ENCODE measurements at regions not wholly inside any gene's neighbourhood (a gene's known extent, or its start where the extent isn't known, plus 50 kb on each side); places are given as distances from the start of the nearest gene placed in this dataset.
A peak's percentile ranks its signal among the peaks of the same experiment; 100 is the strongest.

- DNase-seq (no peak), ATAC-seq (no peak)
- POLR2A ChIA-PET = no interaction called here
- H3K4me3 Mint-ChIP-seq = no peak overlapping the region
- no peaks in the 10 kb centered on the region for H3K36me3 Mint-ChIP-seq
- H3K9me3 Mint-ChIP-seq = no peaks in the 10 kb centered on the region
- no peak overlapping the region for H3K27ac Mint-ChIP-seq
- peaks cover 0 to 4% (median 0%) of the 10 kb centered on the region in 5 donors for H3K27me3 Mint-ChIP-seq
- H3K4me1 Mint-ChIP-seq = no peaks in the 10 kb centered on the region
These were observed 229.6 kb upstream of the TBC1D5 start for GRCh38 chr3:17972030-17972429.

DNA sequence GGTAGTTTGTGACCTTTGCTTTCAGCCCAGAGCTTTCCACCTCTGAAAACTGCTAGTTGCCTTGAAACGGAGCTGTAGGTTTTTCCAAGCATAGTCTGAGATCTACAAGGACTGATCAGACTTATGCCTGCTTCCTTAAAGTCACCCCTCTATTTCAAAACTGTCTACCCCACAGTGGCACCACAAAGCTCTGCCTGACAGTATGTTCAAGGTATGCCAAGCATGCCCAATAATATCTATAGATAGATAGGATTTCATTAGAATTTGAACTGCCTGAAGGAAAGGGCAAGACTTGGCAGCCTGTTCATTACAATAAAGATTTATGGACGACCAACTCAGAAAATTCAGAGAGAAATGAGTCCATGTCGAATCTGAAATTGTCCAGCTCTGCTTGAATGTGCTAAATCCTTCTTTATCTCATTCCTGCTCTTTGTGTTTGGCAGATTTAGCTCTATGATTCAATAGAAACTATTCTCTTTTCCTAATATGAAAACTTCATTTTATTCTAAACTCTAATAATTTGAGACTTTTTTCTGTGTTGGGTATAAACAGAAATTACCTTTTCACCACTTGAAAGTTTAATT is 227.6 kb upstream of the TBC1D5 start:
- ATAC-seq = no peak
- POLR2A ChIA-PET = no interaction called here
- Mint-ChIP-seq H3K27ac (no peak overlapping the region), H3K9me3 (no peaks in the 10 kb centered on the region), H3K4me1 (no peaks in the 10 kb centered on the region), H3K27me3 (peaks cover 0 to 4% (median 0%) of the 10 kb centered on the region in 5 donors), H3K36me3 (no peaks in the 10 kb centered on the region), H3K4me3 (no peak overlapping the region)
- no peak for DNase-seq

DNA sequence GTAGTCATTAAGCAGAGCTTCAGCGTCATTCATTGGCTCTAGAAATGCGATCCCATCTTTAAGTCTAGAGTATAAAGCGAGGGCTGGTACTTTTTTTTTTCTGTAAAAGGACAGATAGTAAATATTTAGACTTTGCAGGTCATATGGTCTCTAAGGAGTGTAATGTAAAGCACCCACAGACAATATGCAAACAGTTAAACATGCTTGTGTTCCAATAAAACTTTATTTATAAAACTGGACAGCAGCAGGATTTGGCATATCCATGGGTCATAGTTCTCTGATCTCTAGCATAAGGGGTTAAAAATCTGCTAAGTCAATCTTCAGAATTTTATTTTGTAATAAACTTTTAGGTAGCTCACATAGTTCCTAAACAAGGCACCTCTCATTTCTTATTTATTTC is 226.8 kb upstream of the TBC1D5 start:
- H3K4me1 Mint-ChIP-seq = peaks cover 0 to 1% (median under 1%) of the 10 kb centered on the region in 4 donors

DNA sequence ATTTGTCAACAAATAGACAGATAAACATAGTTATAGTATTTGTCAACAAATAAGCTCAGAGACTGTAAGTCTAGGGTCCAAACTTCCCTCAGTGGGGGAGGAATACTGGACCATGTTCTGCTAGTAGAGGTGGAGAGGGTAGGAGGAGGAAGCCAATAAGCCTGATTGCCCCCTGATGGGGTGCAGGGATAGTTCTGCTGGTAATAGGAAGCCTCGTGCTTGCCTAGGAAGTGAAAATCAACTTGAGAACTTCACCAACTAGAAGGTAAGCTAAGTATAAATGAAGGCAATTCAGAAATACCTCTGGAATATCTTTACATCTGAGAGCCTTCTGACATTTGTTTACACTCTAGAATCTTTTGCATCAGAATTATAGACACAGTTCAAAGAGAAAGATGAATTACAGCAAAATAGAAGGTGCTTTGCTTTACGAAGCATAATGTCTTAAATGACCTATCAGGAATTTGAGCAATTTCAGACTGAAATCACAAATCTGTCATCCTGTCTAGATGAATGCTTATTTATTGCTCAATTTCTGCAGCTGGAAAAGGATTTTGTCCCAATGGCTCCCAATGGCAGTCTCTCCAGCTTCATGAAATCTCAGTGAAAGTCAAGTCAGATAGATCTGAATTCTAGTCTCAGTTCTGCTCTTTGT is 225.6 kb upstream of the TBC1D5 start:
- Mint-ChIP-seq H3K27ac (no peak overlapping the region), H3K27me3 (peaks cover 0 to 4% (median 0%) of the 10 kb centered on the region in 5 donors), H3K4me1 (peaks cover 0 to 6% (median 4%) of the 10 kb centered on the region in 4 donors), H3K9me3 (no peaks in the 10 kb centered on the region), H3K36me3 (no peaks in the 10 kb centered on the region), H3K4me3 (no peak overlapping the region)
- no peak for DNase-seq
- POLR2A ChIA-PET = no interaction called here
- no peak for ATAC-seq

More for the DNA sequence above, 226.8 kb upstream of the TBC1D5 start:
- no peak for DNase-seq
- Mint-ChIP-seq H3K27ac (peak overlapping the region in 1 of 10 donors; percentile 86), H3K9me3 (no peaks in the 10 kb centered on the region), H3K27me3 (peaks cover 0 to 4% (median 0%) of the 10 kb centered on the region in 5 donors), H3K36me3 (no peaks in the 10 kb centered on the region), H3K4me3 (no peak overlapping the region)
- no peak for ATAC-seq
- POLR2A ChIA-PET = no interaction called here

DNA sequence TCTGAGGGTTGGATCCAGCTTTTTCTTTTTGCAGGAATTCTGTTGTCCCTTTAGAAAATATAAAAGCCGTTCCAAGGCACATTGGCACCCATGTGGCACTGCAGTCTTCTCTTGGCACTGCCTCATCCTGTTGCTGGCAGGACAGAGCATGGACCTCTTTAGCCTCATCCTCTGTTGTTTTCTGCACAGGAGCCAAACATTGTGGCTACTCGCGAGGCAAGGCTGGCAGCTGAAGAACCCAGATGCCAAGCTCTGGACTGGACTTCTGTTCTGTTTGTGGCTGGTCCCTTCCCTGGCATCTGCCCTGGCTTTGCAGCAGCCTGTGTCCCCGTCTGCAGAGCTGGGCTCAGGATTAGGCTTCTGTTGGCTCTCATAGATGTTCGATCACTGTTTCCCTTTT is 224.7 kb upstream of the TBC1D5 start:
- no peak overlapping the region for H3K4me3 Mint-ChIP-seq
- peaks cover 0 to 6% (median 4%) of the 10 kb centered on the region in 4 donors for H3K4me1 Mint-ChIP-seq
- no peaks in the 10 kb centered on the region for H3K36me3 Mint-ChIP-seq
- H3K27ac Mint-ChIP-seq = no peak overlapping the region
- no peaks in the 10 kb centered on the region for H3K9me3 Mint-ChIP-seq
- peaks cover 0 to 6% (median 3%) of the 10 kb centered on the region in 5 donors for H3K27me3 Mint-ChIP-seq
- DNase-seq = no peak
- POLR2A ChIA-PET = no interaction called here
- no peak for ATAC-seq

DNA sequence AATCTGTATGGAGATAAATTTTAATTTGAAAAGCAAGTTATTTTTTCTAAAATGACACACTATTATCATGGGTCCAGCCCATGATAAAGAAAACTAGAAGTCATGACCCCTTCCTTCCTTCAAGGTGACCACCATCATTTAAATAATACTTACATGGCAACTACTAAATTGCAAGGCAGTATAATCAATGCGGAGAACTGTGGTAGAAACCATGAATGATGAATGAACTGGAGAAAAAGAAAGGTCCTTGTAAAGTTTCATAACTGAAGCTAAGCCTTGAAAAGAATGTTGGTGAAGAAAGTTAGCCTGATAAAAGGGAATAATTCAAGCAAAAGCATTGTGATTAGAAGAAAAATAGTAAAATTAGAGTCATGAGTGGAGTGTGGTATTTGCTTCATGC is 222.9 kb upstream of the TBC1D5 start:
- Mint-ChIP-seq H3K9me3 (no peaks in the 10 kb centered on the region), H3K4me3 (no peak overlapping the region), H3K4me1 (peaks cover 0 to 6% (median 4%) of the 10 kb centered on the region in 4 donors), H3K27ac (no peak overlapping the region), H3K36me3 (no peaks in the 10 kb centered on the region), H3K27me3 (peaks cover 0 to 6% (median 3%) of the 10 kb centered on the region in 5 donors)
- DNase-seq = no peak
- POLR2A ChIA-PET = no interaction called here
- no peak for ATAC-seq

GRCh38 chr3:17964108-17964507 is 221.7 kb upstream of the TBC1D5 start:
- POLR2A ChIA-PET = no interaction called here
- no peaks in the 10 kb centered on the region for H3K36me3 Mint-ChIP-seq
- H3K27me3 Mint-ChIP-seq = peaks cover 0 to 6% (median 3%) of the 10 kb centered on the region in 5 donors
- no peak overlapping the region for H3K27ac Mint-ChIP-seq
- peaks cover 0 to 6% (median 4%) of the 10 kb centered on the region in 4 donors for H3K4me1 Mint-ChIP-seq
- peak in 1 of 2 donors; percentile 38 for ATAC-seq
- H3K4me3 Mint-ChIP-seq = no peak overlapping the region
- no peaks in the 10 kb centered on the region for H3K9me3 Mint-ChIP-seq
- peak in 1 of 10 donors; percentile 10 for DNase-seq

DNA sequence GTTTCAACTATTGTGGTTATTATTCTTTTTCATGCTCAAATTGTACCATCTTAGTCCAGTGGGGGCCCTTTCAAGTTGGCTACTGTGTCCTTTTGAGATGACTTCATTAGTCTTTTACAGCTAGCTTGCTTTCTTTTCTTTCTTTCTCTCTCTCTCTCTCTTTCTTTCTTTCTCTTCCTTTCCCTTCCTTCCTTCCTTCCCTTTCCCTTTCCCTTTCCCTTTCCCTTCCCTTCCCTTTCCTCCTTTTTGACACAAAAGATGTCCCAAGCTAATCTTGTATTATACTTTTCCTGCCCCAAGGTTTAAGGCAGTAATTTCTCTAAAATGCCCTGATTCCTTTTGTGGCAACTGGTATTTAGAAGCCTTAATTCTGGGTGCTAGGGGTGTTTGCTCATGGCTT is 213.0 kb upstream of the TBC1D5 start:
- Mint-ChIP-seq H3K4me3 (no peak overlapping the region), H3K9me3 (peaks cover 0 to 26% (median 10%) of the 10 kb centered on the region in 9 donors), H3K36me3 (peaks cover 0 to 7% (median 6%) of the 10 kb centered on the region in 3 donors), H3K27ac (no peak overlapping the region), H3K4me1 (no peaks in the 10 kb centered on the region), H3K27me3 (no peaks in the 10 kb centered on the region)
- DNase-seq = no peak
- POLR2A ChIA-PET = no interaction called here
- no peak for ATAC-seq

DNA sequence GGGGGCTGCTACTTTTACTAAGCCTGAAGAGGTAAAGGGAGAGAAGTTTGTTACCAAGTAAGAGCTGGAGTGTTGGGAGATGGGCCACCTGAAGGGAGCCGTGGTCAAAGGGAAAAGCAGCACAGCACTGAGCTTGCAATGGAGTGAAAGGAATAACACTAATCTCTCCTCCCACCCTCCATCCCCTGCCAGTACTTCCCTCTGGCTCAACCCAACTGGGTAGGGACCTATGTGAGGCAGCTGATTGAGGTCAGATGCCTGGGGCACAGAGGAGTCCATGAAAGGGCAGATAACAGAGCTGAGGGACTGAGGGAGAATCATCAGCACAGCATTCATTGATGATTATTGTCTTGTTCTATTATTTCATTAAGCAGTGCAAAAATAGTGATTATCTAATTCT is 212.4 kb upstream of the TBC1D5 start:
- peaks cover 0 to 28% (median 11%) of the 10 kb centered on the region in 9 donors for H3K9me3 Mint-ChIP-seq
- no peaks in the 10 kb centered on the region for H3K27me3 Mint-ChIP-seq
- DNase-seq (no peak), ATAC-seq (no peak)
- POLR2A ChIA-PET = no interaction called here
- H3K4me1 Mint-ChIP-seq = no peaks in the 10 kb centered on the region
- H3K4me3 Mint-ChIP-seq = no peak overlapping the region
- H3K36me3 Mint-ChIP-seq = peaks cover 0 to 7% (median 7%) of the 10 kb centered on the region in 3 donors
- H3K27ac Mint-ChIP-seq = no peak overlapping the region

DNA sequence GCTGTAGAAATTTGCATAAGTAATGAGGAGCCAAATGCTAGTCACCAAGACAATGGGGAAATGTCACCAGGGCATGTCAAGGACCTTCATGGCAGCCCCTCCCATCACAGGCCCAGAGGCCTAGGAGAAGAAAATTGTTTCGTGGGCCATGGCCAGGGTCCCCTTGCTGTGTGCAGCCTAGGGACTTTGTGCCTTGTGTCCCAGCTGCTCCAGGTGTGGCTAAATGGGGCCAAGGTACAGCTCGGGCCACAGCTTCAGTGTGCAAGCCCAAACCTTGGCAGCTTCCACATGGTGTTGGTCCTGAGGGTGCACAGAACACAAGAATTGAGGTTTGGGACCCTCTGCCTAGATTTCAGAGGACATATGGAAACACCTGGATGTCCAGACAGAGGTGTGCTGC is 208.8 kb upstream of the TBC1D5 start:
- POLR2A ChIA-PET = no interaction called here
- ATAC-seq = no peak
- peaks cover 0 to 7% (median 7%) of the 10 kb centered on the region in 3 donors for H3K36me3 Mint-ChIP-seq
- no peak overlapping the region for H3K27ac Mint-ChIP-seq
- H3K4me3 Mint-ChIP-seq = no peak overlapping the region
- peaks cover 0 to 28% (median 11%) of the 10 kb centered on the region in 9 donors for H3K9me3 Mint-ChIP-seq
- no peak for DNase-seq
- peaks cover 0 to 5% (median 0%) of the 10 kb centered on the region in 4 donors for H3K4me1 Mint-ChIP-seq
- peaks cover 0 to 3% (median 0%) of the 10 kb centered on the region in 5 donors for H3K27me3 Mint-ChIP-seq

GRCh38 chr3:17949101-17949500 is 206.7 kb upstream of the TBC1D5 start:
- ATAC-seq (no peak), DNase-seq (no peak)
- Mint-ChIP-seq H3K36me3 (peaks cover 0 to 7% (median 7%) of the 10 kb centered on the region in 3 donors), H3K4me3 (no peak overlapping the region), H3K27me3 (peaks cover 0 to 8% (median 3%) of the 10 kb centered on the region in 5 donors), H3K27ac (no peak overlapping the region), H3K9me3 (peaks cover 0 to 28% (median 11%) of the 10 kb centered on the region in 9 donors), H3K4me1 (peaks cover 0 to 5% (median 0%) of the 10 kb centered on the region in 4 donors)
- POLR2A ChIA-PET = no interaction called here

- Mint-ChIP-seq H3K9me3 (peaks cover 0 to 24% (median 9%) of the 10 kb centered on the region in 9 donors), H3K4me1 (peaks cover 0 to 5% (median 0%) of the 10 kb centered on the region in 4 donors), H3K27ac (no peak overlapping the region), H3K27me3 (peaks cover 0 to 8% (median 3%) of the 10 kb centered on the region in 5 donors), H3K36me3 (peaks cover 0 to 7% (median 2%) of the 10 kb centered on the region in 3 donors), H3K4me3 (no peak overlapping the region)
- DNase-seq = no peak
- no peak for ATAC-seq
- POLR2A ChIA-PET = no interaction called here
These were observed 205.4 kb upstream of the TBC1D5 start for GRCh38 chr3:17947833-17948232.

- H3K4me3 Mint-ChIP-seq = no peak overlapping the region
- peaks cover 0 to 13% (median 6%) of the 10 kb centered on the region in 9 donors for H3K9me3 Mint-ChIP-seq
- ATAC-seq = no peak
- H3K27me3 Mint-ChIP-seq = peaks cover 0 to 8% (median 3%) of the 10 kb centered on the region in 5 donors
- POLR2A ChIA-PET = no interaction called here
- no peak overlapping the region for H3K27ac Mint-ChIP-seq
- H3K36me3 Mint-ChIP-seq = peaks cover 0 to 7% (median 0%) of the 10 kb centered on the region in 3 donors
- DNase-seq = no peak
- peaks cover 0 to 5% (median 0%) of the 10 kb centered on the region in 4 donors for H3K4me1 Mint-ChIP-seq
These were observed 204.2 kb upstream of the TBC1D5 start for GRCh38 chr3:17946619-17947018.

All from naive thymus-derived CD8-positive, alpha-beta T cell (primary cell).